ENCODE measurements at regions not wholly inside any gene's neighbourhood (a gene's known extent, or its start where the extent isn't known, plus 50 kb on each side); places are given as distances from the start of the nearest gene placed in this dataset.

DNA sequence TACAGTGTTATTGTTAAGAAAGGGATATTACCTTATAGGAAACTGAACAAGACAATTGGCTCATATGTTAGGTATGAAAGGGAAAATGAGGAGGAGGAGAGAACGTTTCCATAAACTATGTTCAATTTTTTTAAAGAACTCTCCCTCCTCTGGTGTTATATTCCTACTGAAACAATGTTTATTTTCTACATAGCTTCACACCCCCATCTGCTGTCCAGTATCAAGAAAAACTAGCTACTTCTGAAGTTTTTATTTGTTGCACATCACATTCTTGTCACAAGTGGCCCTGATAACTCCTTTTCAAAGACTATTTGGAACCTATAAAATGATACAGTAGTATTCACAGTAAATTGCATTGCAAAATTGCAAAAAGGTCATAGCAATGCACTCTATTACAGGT lies 223.4 kb upstream of the FAM174A start:
- H3K4me1 Mint-ChIP-seq, result peaks cover 10% of the 10 kb centered on the region
- H3K4me2 ChIP-seq (replicated peaks; ENCODE audit: extremely low read depth, low read length, poor library complexity, severe bottlenecking), result no peak overlapping the region
- H3K9ac ChIP-seq (ENCODE audit: insufficient read depth, low read length, poor library complexity, severe bottlenecking), result no peak overlapping the region
- H3K9me3 Mint-ChIP-seq, result peaks cover 5 to 19% (median 14%) of the 10 kb centered on the region in 7 donors
- no peak overlapping the region for H3K4me3 Mint-ChIP-seq
- no peaks in the 10 kb centered on the region for H4K20me1 ChIP-seq (ENCODE audit: insufficient read depth, low read length)
- peaks cover 0 to 9% of the 10 kb centered on the region in 2 donors for H3K4me1 ChIP-seq (ENCODE audit: control insufficient read depth in 1 of 2, insufficient read depth in 2 of 2, low read length in 2 of 2)
- peaks cover 0 to 1% (median 0%) of the 10 kb centered on the region in 3 donors for H3K27me3 Mint-ChIP-seq (ENCODE audit: low read depth in 3 of 3)
- DNase-seq, result no peak
- H3K27me3 ChIP-seq (ENCODE audit: control insufficient read depth in 2 of 2, insufficient read depth in 2 of 2, low read length in 2 of 2), result no peaks in the 10 kb centered on the region
- no peaks in the 10 kb centered on the region for H3K36me3 Mint-ChIP-seq
- no peak overlapping the region for H3K4me3 ChIP-seq (replicated peaks in 1 of 3; ENCODE audit: low read depth in 2 of 3, low read length in 3 of 3)
- no peak overlapping the region for H3K27ac ChIP-seq (ENCODE audit: low read depth in 1 of 2, low read length in 2 of 2)
- H2AFZ ChIP-seq (ENCODE audit: insufficient read depth, low read depth, low read length, poor library complexity, severe bottlenecking), result no peak overlapping the region
- intact Hi-C loops (cut with micrococcal nuclease), result no loop called here
- TF ChIP-seq, protein P1, sequence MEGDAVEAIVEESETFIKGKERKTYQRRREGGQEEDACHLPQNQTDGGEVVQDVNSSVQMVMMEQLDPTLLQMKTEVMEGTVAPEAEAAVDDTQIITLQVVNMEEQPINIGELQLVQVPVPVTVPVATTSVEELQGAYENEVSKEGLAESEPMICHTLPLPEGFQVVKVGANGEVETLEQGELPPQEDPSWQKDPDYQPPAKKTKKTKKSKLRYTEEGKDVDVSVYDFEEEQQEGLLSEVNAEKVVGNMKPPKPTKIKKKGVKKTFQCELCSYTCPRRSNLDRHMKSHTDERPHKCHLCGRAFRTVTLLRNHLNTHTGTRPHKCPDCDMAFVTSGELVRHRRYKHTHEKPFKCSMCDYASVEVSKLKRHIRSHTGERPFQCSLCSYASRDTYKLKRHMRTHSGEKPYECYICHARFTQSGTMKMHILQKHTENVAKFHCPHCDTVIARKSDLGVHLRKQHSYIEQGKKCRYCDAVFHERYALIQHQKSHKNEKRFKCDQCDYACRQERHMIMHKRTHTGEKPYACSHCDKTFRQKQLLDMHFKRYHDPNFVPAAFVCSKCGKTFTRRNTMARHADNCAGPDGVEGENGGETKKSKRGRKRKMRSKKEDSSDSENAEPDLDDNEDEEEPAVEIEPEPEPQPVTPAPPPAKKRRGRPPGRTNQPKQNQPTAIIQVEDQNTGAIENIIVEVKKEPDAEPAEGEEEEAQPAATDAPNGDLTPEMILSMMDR (IDR thresholded peaks at IDR 0.05), result no peak
- H3K79me2 ChIP-seq (ENCODE audit: insufficient read depth, low read length), result no peaks in the 10 kb centered on the region
- no CpG with 5 or more reads among the region's 1 CpG for WGBS (ENCODE audit: insufficient coverage)
- no peaks in the 10 kb centered on the region for H3K36me3 ChIP-seq (replicated peaks in 1 of 2; ENCODE audit: control insufficient read depth in 1 of 2, insufficient read depth in 2 of 2, low read length in 2 of 2)
- H3K9me3 ChIP-seq (replicated peaks in 1 of 2; ENCODE audit: control insufficient read depth in 1 of 2, insufficient read depth in 1 of 2, low read length in 2 of 2), result peaks cover 0 to 4% of the 10 kb centered on the region in 2 donors
- H3K27ac Mint-ChIP-seq, result no peak overlapping the region

DNA sequence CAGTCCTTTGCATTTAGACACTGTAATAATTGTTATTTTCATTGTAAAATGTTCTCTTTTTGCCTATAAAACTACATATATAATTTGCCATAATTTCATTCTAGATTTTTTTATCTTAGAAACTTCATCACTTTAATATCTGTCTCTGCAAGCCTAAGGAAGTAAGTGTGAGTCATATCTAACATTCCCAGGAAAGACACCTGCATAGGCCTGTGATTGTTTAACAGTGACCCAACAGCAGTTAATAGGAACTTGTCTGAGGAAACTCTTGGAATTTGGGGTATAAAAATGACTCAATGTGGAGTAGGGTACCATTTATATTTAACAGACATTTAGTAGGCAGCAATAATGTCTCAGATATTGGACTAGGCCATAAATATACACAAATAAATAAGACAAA lies 229.2 kb upstream of the FAM174A start:
- no peaks in the 10 kb centered on the region for H3K9me3 ChIP-seq (replicated peaks in 1 of 2; ENCODE audit: control insufficient read depth in 1 of 2, insufficient read depth in 1 of 2, low read length in 2 of 2)
- Mint-ChIP-seq H3K36me3 (no peaks in the 10 kb centered on the region), H3K27me3 (ENCODE audit: low read depth in 3 of 3) (no peaks in the 10 kb centered on the region), H3K4me1 (no peaks in the 10 kb centered on the region), H3K4me3 (no peak overlapping the region), H3K9me3 (peaks cover 0 to 13% (median 9%) of the 10 kb centered on the region in 7 donors), H3K27ac (no peak overlapping the region)
- no peak overlapping the region for H3K4me2 ChIP-seq (replicated peaks; ENCODE audit: extremely low read depth, low read length, poor library complexity, severe bottlenecking)
- TF ChIP-seq, protein P1 (IDR thresholded peaks at IDR 0.05), result no peak
- no peak overlapping the region for H3K9ac ChIP-seq (ENCODE audit: insufficient read depth, low read length, poor library complexity, severe bottlenecking)
- H3K4me3 ChIP-seq (replicated peaks in 1 of 3; ENCODE audit: low read depth in 2 of 3, low read length in 3 of 3), result no peak overlapping the region
- no peak overlapping the region for H2AFZ ChIP-seq (ENCODE audit: insufficient read depth, low read depth, low read length, poor library complexity, severe bottlenecking)
- intact Hi-C loops (cut with micrococcal nuclease), result no loop called here
- H3K36me3 ChIP-seq (replicated peaks in 1 of 2; ENCODE audit: control insufficient read depth in 1 of 2, insufficient read depth in 2 of 2, low read length in 2 of 2), result no peaks in the 10 kb centered on the region
- H3K27me3 ChIP-seq (ENCODE audit: control insufficient read depth in 2 of 2, insufficient read depth in 2 of 2, low read length in 2 of 2), result no peaks in the 10 kb centered on the region
- H4K20me1 ChIP-seq (ENCODE audit: insufficient read depth, low read length), result no peaks in the 10 kb centered on the region
- no peaks in the 10 kb centered on the region for H3K79me2 ChIP-seq (ENCODE audit: insufficient read depth, low read length)
- H3K27ac ChIP-seq (ENCODE audit: low read depth in 1 of 2, low read length in 2 of 2), result no peak overlapping the region
- H3K4me1 ChIP-seq (ENCODE audit: control insufficient read depth in 1 of 2, insufficient read depth in 2 of 2, low read length in 2 of 2), result no peaks in the 10 kb centered on the region
- DNase-seq, result no peak
